ENCODE measurements at regions not wholly inside any gene's neighbourhood (a gene's known extent, or its start where the extent isn't known, plus 50 kb on each side); places are given as distances from the start of the nearest gene placed in this dataset.

DNA sequence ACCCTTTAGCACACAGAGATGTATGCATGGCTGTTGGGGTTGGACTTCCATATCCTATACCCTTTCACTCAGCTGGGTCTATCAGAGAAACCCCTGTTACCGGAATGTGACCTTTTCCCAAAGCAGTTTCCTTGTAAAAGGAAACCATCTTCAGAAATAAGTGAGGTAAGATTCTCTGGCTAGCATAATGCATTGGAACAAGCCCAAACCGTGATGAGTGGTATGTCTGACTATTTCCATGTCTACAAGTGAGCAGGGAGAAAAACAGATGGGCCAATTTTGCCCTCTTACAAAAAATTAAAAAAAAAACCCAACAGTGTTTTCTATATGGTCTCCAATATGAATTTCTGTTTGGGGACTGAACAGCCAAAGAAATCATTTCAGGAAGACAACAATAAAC lies 283.9 kb downstream of the SMARCA1 start:
- Histone ChIP-seq H3K4me1 (ENCODE audit: insufficient read depth, low read length) (no peaks in the 10 kb centered on the region), H3K27me3 (ENCODE audit: insufficient read depth, low read length) (no peaks in the 10 kb centered on the region), H3K4me3 (ENCODE audit: low read length) (no peak overlapping the region), H3K36me3 (ENCODE audit: insufficient read depth, low read length) (no peaks in the 10 kb centered on the region), H3K9me3 (ENCODE audit: low read length) (no peaks in the 10 kb centered on the region), H2AFZ (ENCODE audit: low read depth, low read length) (no peak overlapping the region)

GRCh38 chrX:129238011-129238410 lies 285.3 kb downstream of the SMARCA1 start:
- H3K9me3 ChIP-seq (ENCODE audit: low read length) = no peaks in the 10 kb centered on the region
- H3K27me3 ChIP-seq (ENCODE audit: insufficient read depth, low read length) = no peaks in the 10 kb centered on the region
- no peak overlapping the region for H2AFZ ChIP-seq (ENCODE audit: low read depth, low read length)
- H3K4me1 ChIP-seq (ENCODE audit: insufficient read depth, low read length) = no peaks in the 10 kb centered on the region
- no peak overlapping the region for H3K4me3 ChIP-seq (ENCODE audit: low read length)
- no peaks in the 10 kb centered on the region for H3K36me3 ChIP-seq (ENCODE audit: insufficient read depth, low read length)

DNA sequence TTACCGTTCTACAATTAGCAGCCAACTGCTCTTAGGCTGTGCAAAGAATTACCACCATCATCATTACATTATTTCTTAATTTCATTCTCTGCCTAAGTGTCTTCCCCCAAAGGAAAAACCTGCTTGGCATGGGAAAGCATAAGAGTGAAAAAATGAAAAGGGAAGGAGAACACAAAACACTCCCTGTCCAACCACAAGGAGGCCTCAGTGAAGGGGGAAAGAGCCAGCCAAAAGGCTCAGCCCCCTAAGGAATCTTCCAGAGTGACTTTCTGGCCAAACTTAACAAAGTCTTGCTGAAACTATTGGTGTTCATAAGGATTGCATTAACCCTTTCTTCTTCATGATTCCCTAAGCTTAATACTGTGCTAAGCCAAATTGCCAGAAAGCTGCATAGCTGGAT lies 287.4 kb downstream of the SMARCA1 start:
- Histone ChIP-seq H3K4me1 (ENCODE audit: insufficient read depth, low read length) (peaks cover 4% of the 10 kb centered on the region), H3K9me3 (ENCODE audit: low read length) (no peaks in the 10 kb centered on the region), H3K4me3 (ENCODE audit: low read length) (no peak overlapping the region), H3K27me3 (ENCODE audit: insufficient read depth, low read length) (no peaks in the 10 kb centered on the region), H3K36me3 (ENCODE audit: insufficient read depth, low read length) (no peaks in the 10 kb centered on the region), H2AFZ (ENCODE audit: low read depth, low read length) (no peak overlapping the region)

GRCh38 chrX:129233786-129234185 lies 289.5 kb downstream of the SMARCA1 start:
- H3K27me3 ChIP-seq (ENCODE audit: insufficient read depth, low read length) = no peaks in the 10 kb centered on the region
- H2AFZ ChIP-seq (ENCODE audit: low read depth, low read length) = no peak overlapping the region
- no peak overlapping the region for H3K4me3 ChIP-seq (ENCODE audit: low read length)
- H3K4me1 ChIP-seq (ENCODE audit: insufficient read depth, low read length) = peaks cover 4% of the 10 kb centered on the region
- no peaks in the 10 kb centered on the region for H3K9me3 ChIP-seq (ENCODE audit: low read length)
- H3K36me3 ChIP-seq (ENCODE audit: insufficient read depth, low read length) = no peaks in the 10 kb centered on the region

GRCh38 chrX:129230850-129231512 lies 292.3 kb downstream of the SMARCA1 start:
- no peak overlapping the region for H3K4me3 ChIP-seq (ENCODE audit: low read length)
- H3K4me1 ChIP-seq (ENCODE audit: insufficient read depth, low read length) = peaks cover 8% of the 10 kb centered on the region
- no peaks in the 10 kb centered on the region for H3K27me3 ChIP-seq (ENCODE audit: insufficient read depth, low read length)
- no peaks in the 10 kb centered on the region for H3K9me3 ChIP-seq (ENCODE audit: low read length)
- H2AFZ ChIP-seq (ENCODE audit: low read depth, low read length) = no peak overlapping the region
- H3K36me3 ChIP-seq (ENCODE audit: insufficient read depth, low read length) = no peaks in the 10 kb centered on the region

- H2AFZ ChIP-seq (ENCODE audit: low read depth, low read length) = no peak overlapping the region
- no peaks in the 10 kb centered on the region for H3K27me3 ChIP-seq (ENCODE audit: insufficient read depth, low read length)
- H3K9me3 ChIP-seq (ENCODE audit: low read length) = no peaks in the 10 kb centered on the region
Observed at GRCh38 chrX:129230168-129230567, 293.1 kb downstream of the SMARCA1 start.

DNA sequence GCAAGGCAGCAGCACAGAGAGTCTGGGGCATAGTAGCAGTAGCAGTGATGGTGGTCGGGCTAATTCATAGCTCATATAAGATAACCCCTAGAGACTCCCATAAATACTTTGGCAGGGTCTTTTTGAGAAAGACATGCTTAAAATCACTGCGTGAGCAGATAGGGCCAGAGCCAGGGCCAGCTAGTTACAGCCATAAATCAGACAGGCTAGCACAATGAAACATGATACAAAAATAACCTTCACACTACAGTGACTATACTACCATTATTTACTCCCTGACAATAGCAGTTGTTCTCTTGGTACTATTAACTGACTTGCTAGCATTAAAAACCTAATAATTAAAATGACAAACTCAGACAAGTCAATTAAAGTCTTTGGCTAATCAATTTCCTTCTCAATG lies 295.9 kb downstream of the SMARCA1 start:
- H2AFZ ChIP-seq (ENCODE audit: low read depth, low read length) = no peak overlapping the region
- H3K27me3 ChIP-seq (ENCODE audit: insufficient read depth, low read length) = no peaks in the 10 kb centered on the region
- H3K9me3 ChIP-seq (ENCODE audit: low read length) = no peaks in the 10 kb centered on the region
- H3K36me3 ChIP-seq (ENCODE audit: insufficient read depth, low read length) = no peaks in the 10 kb centered on the region
- H3K4me3 ChIP-seq (ENCODE audit: low read length) = no peak overlapping the region
- peaks cover 8% of the 10 kb centered on the region for H3K4me1 ChIP-seq (ENCODE audit: insufficient read depth, low read length)

More at GRCh38 chrX:129230168-129230567, 293.1 kb downstream of the SMARCA1 start:
- Histone ChIP-seq H3K4me1 (ENCODE audit: insufficient read depth, low read length) (peaks cover 8% of the 10 kb centered on the region), H3K36me3 (ENCODE audit: insufficient read depth, low read length) (no peaks in the 10 kb centered on the region), H3K4me3 (ENCODE audit: low read length) (no peak overlapping the region)

- no peak overlapping the region for H2AFZ ChIP-seq (ENCODE audit: low read depth, low read length)
- H3K4me3 ChIP-seq (ENCODE audit: low read length) = no peak overlapping the region
- no peaks in the 10 kb centered on the region for H3K27me3 ChIP-seq (ENCODE audit: insufficient read depth, low read length)
- H3K9me3 ChIP-seq (ENCODE audit: low read length) = no peaks in the 10 kb centered on the region
- no peaks in the 10 kb centered on the region for H3K4me1 ChIP-seq (ENCODE audit: insufficient read depth, low read length)
- H3K36me3 ChIP-seq (ENCODE audit: insufficient read depth, low read length) = no peaks in the 10 kb centered on the region
Observed at GRCh38 chrX:129193357-129193756, 329.9 kb downstream of the SMARCA1 start.

- H3K27me3 ChIP-seq (ENCODE audit: insufficient read depth, low read length) = no peaks in the 10 kb centered on the region
- no peaks in the 10 kb centered on the region for H3K36me3 ChIP-seq (ENCODE audit: insufficient read depth, low read length)
- H3K4me3 ChIP-seq (ENCODE audit: low read length) = no peak overlapping the region
- no peaks in the 10 kb centered on the region for H3K4me1 ChIP-seq (ENCODE audit: insufficient read depth, low read length)
- H3K9me3 ChIP-seq (ENCODE audit: low read length) = no peaks in the 10 kb centered on the region
- H2AFZ ChIP-seq (ENCODE audit: low read depth, low read length) = no peak overlapping the region
Observed at GRCh38 chrX:129188231-129188630, 335.1 kb downstream of the SMARCA1 start.

DNA sequence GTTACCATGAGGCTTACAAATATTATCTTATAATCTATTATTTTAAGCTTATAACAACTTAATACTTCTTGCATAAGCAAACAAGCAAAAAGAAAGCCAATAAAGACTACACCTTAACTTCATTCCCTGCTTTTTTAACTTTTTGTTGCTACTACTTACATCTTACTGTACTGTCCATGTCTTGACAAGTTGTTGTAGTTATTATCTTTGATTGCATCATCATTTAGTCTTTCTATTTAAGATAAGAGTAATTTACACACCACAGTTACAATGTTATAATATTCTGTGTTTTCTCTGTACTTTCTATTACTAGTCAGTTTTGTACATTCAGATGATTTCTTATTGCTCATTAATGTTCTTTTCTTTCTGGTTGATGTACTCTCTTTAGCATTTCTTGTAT lies 346.6 kb downstream of the SMARCA1 start:
- Histone ChIP-seq H3K27me3 (ENCODE audit: insufficient read depth, low read length) (no peaks in the 10 kb centered on the region), H3K9me3 (ENCODE audit: low read length) (no peaks in the 10 kb centered on the region), H2AFZ (ENCODE audit: low read depth, low read length) (no peak overlapping the region), H3K4me1 (ENCODE audit: insufficient read depth, low read length) (no peaks in the 10 kb centered on the region), H3K36me3 (ENCODE audit: insufficient read depth, low read length) (no peaks in the 10 kb centered on the region), H3K4me3 (ENCODE audit: low read length) (no peak overlapping the region)

DNA sequence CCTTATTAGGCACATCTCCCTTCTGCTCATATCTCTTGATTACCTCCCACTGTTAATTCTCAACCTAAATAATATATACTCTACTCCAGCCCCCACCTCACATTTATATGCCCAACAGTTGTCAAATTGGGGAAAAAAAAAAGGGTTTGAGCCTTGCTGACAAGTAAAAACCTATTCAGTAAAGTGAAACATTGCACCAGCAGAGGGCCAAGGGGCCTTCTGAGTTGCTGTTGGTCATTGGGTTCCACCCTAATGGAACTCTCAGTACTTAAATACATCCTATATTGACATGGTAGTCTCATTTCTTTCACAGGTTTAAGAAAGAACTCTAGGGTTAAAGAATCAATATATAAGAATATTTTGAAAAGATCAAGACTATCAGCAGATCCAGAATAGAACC lies 362.2 kb downstream of the SMARCA1 start:
- no peaks in the 10 kb centered on the region for H3K4me1 ChIP-seq (ENCODE audit: insufficient read depth, low read length)
- H3K9me3 ChIP-seq (ENCODE audit: low read length) = no peaks in the 10 kb centered on the region
- H3K27me3 ChIP-seq (ENCODE audit: insufficient read depth, low read length) = no peaks in the 10 kb centered on the region
- H2AFZ ChIP-seq (ENCODE audit: low read depth, low read length) = no peak overlapping the region
- H3K36me3 ChIP-seq (ENCODE audit: insufficient read depth, low read length) = no peaks in the 10 kb centered on the region
- no peak overlapping the region for H3K4me3 ChIP-seq (ENCODE audit: low read length)

GRCh38 chrX:129158505-129158904 lies 364.8 kb downstream of the SMARCA1 start:
- Histone ChIP-seq H3K4me3 (ENCODE audit: low read length) (no peak overlapping the region), H3K9me3 (ENCODE audit: low read length) (no peaks in the 10 kb centered on the region), H2AFZ (ENCODE audit: low read depth, low read length) (no peak overlapping the region)

GRCh38 chrX:129145840-129146272 lies 377.4 kb downstream of the SMARCA1 start:
- Histone ChIP-seq H3K36me3 (ENCODE audit: insufficient read depth, low read length) (no peaks in the 10 kb centered on the region), H3K9me3 (ENCODE audit: low read length) (no peaks in the 10 kb centered on the region), H3K4me3 (ENCODE audit: low read length) (no peak overlapping the region), H3K27me3 (ENCODE audit: insufficient read depth, low read length) (no peaks in the 10 kb centered on the region), H2AFZ (ENCODE audit: low read depth, low read length) (no peak overlapping the region), H3K4me1 (ENCODE audit: insufficient read depth, low read length) (peaks cover 2% of the 10 kb centered on the region)

More at GRCh38 chrX:129158505-129158904, 364.8 kb downstream of the SMARCA1 start:
- Histone ChIP-seq H3K36me3 (ENCODE audit: insufficient read depth, low read length) (no peaks in the 10 kb centered on the region), H3K4me1 (ENCODE audit: insufficient read depth, low read length) (no peaks in the 10 kb centered on the region), H3K27me3 (ENCODE audit: insufficient read depth, low read length) (no peaks in the 10 kb centered on the region)

- Histone ChIP-seq H3K4me1 (ENCODE audit: insufficient read depth, low read length) (peaks cover 2% of the 10 kb centered on the region), H2AFZ (ENCODE audit: low read depth, low read length) (no peak overlapping the region)
Observed at GRCh38 chrX:129145385-129145784, 377.9 kb downstream of the SMARCA1 start.

More at GRCh38 chrX:129145385-129145784, 377.9 kb downstream of the SMARCA1 start:
- Histone ChIP-seq H3K27me3 (ENCODE audit: insufficient read depth, low read length) (no peaks in the 10 kb centered on the region), H3K9me3 (ENCODE audit: low read length) (no peaks in the 10 kb centered on the region), H3K4me3 (ENCODE audit: low read length) (no peak overlapping the region), H3K36me3 (ENCODE audit: insufficient read depth, low read length) (no peaks in the 10 kb centered on the region)
